Activated naive CD8-positive, alpha-beta T cell treated with anti-CD3 and anti-CD28 coated beads, Interleukin-2, amount 10 ng/mL, durations not matched to agents 7 days and 5 days (primary cell): ENCODE measurements at regions not wholly inside any gene's neighbourhood (a gene's known extent, or its start where the extent isn't known, plus 50 kb on each side); places are given as distances from the start of the nearest gene placed in this dataset. TPM values are rescaled to one million over a fixed set of nuclear protein-coding genes. Genes with fewer than 3 reads are reported as not detected.

Experiments
- microRNA-seq: library from miRNA; unstranded; fragments of <30 nt; microRNA quantifications from one replicate; pipeline ENCODE4 v1.2.0, GENCODE V29; 2022

Small RNA genes lying in the stretch of these regions (microRNA-seq; reads per million reads assigned to microRNA genes)
- gene MIR4303, result not detected
- gene MIR4495, result not detected
